ENCODE measurements at regions not wholly inside any gene's neighbourhood (a gene's known extent, or its start where the extent isn't known, plus 50 kb on each side); places are given as distances from the start of the nearest gene placed in this dataset.
"Not testable (repeated sequence)": the region's sequence is repeated elsewhere in the genome, so short reads cannot be mapped to it uniquely, and the experiment has no call there.

DNA sequence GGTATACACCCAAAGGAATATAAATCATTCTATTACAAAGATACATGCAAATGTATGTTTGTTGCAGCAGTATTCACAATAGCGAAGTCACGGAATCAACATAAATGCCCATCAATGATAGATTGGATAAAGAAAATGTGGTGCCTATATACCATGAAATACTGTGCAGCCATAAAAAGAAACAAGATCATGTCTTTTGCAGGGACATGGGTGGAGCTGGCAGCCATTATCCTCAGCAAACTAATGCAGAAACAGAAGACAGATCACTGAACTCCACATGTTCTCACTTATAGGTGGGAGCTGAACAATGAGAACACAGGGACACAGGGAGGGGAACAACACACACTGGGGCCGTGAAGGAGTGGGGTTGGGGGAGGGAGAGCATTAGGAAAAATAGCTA is 315.2 kb downstream of the CPS1 start:
- H3K4me3 ChIP-seq (ENCODE audit: control insufficient read depth in 1 of 2, extremely low read depth in 1 of 2, low read length in 1 of 2); H3K36me3 ChIP-seq (ENCODE audit: control insufficient read depth in 2 of 2, extremely low read depth in 1 of 2, insufficient read depth in 1 of 2, low read length in 1 of 2); H3K4me1 Mint-ChIP-seq; DNase-seq; H3K27ac ChIP-seq (ENCODE audit: low read length); CTCF ChIA-PET; H3K27ac Mint-ChIP-seq; POLR2A ChIA-PET; H3K27me3 ChIP-seq (replicated peaks in 1 of 2; ENCODE audit: control insufficient read depth in 2 of 2, extremely low read depth in 1 of 2, insufficient read depth in 2 of 2, low read length in 1 of 2); ATAC-seq (replicated peaks in 1 of 4); H3K4me1 ChIP-seq (ENCODE audit: control insufficient read depth in 1 of 2, extremely low read depth in 1 of 2, insufficient read depth in 2 of 2, low read length in 2 of 2); H3K9me3 ChIP-seq; H3K36me3 Mint-ChIP-seq; H3K4me3 Mint-ChIP-seq; H3K27me3 Mint-ChIP-seq: not testable (repeated sequence)
- no CpG with 5 or more reads among the region's 3 CpGs for whole genome bisulfite sequencing (ENCODE audit: insufficient coverage)
- peaks cover 8 to 28% (median 9%) of the 10 kb centered on the region in 3 donors for H3K9me3 Mint-ChIP-seq

DNA sequence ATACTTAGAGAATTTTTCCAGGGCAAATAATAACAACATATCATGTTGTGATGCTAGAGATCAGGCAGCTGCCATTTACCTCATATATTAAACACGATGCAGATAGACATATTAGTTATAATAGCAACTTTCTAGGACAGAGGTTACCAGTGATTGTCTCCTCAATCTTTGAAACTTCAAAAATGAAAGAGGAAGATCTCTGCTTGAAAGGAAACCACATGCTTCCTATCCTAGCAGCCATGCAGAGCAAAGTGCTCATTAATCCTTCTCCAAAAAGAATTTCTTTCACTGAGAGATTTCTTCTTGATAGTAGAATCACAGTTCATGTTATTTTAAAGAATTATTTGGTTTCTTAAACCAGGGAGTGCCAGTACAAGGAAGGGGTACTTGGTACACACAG is 317.2 kb downstream of the CPS1 start:
- POLR2A ChIA-PET: no interaction called here
- H3K27me3 ChIP-seq (replicated peaks in 1 of 2; ENCODE audit: control insufficient read depth in 2 of 2, extremely low read depth in 1 of 2, insufficient read depth in 2 of 2, low read length in 1 of 2): no peaks in the 10 kb centered on the region
- no CpG with 5 or more reads among the region's 1 CpG for WGBS (ENCODE audit: insufficient coverage)
- H3K36me3 ChIP-seq (ENCODE audit: control insufficient read depth in 2 of 2, extremely low read depth in 1 of 2, insufficient read depth in 1 of 2, low read length in 1 of 2): no peaks in the 10 kb centered on the region
- H3K27ac Mint-ChIP-seq: no peak overlapping the region
- CTCF ChIA-PET: interaction anchor here in 1 of 2 donors (0.7 kb wide), 1 partner anchor 14 kb away, joined by 4 read pairs; no protein-coding TSS in a partner anchor
- no peak overlapping the region for H3K27ac ChIP-seq (ENCODE audit: low read length)
- no peak for ATAC-seq (replicated peaks in 1 of 4)
- H3K4me1 ChIP-seq (ENCODE audit: control insufficient read depth in 1 of 2, extremely low read depth in 1 of 2, insufficient read depth in 2 of 2, low read length in 2 of 2): no peaks in the 10 kb centered on the region
- H3K4me3 Mint-ChIP-seq: no peak overlapping the region
- no peak overlapping the region for H3K4me3 ChIP-seq (ENCODE audit: control insufficient read depth in 1 of 2, extremely low read depth in 1 of 2, low read length in 1 of 2)
- no peak for DNase-seq
- H3K9me3 Mint-ChIP-seq: peaks cover 4 to 17% (median 5%) of the 10 kb centered on the region in 3 donors
- no peaks in the 10 kb centered on the region for H3K4me1 Mint-ChIP-seq
- no peaks in the 10 kb centered on the region for H3K9me3 ChIP-seq
- no peaks in the 10 kb centered on the region for H3K27me3 Mint-ChIP-seq
- H3K36me3 Mint-ChIP-seq: no peaks in the 10 kb centered on the region

DNA sequence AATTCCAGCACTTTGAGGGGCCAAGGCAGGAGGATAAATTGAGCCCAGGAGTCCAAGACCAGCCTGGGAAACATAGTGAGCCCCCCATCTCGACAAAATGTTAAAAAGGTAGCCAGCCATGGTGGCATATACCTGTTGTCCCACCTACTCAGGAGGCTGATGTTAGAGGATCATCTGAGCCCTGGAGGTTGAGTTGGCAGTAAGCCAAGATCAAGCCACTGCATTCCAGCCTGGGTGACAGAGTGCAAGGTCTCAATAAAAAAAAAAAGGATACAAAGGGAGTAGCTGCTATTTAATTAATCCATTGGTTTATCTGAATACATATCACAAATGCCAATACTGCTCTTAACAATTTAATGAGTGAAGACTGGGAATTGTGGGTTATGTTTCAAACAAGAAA is 327.8 kb downstream of the CPS1 start:
- H3K4me1 ChIP-seq (ENCODE audit: control insufficient read depth in 1 of 2, extremely low read depth in 1 of 2, insufficient read depth in 2 of 2, low read length in 2 of 2): no peaks in the 10 kb centered on the region
- H3K9me3 ChIP-seq: no peaks in the 10 kb centered on the region
- H3K4me1 Mint-ChIP-seq: no peaks in the 10 kb centered on the region
- no peak overlapping the region for H3K27ac ChIP-seq (ENCODE audit: low read length)
- ATAC-seq (replicated peaks in 1 of 4) (no peak), DNase-seq (no peak)
- peaks cover 0 to 15% (median 9%) of the 10 kb centered on the region in 3 donors for H3K9me3 Mint-ChIP-seq
- H3K4me3 Mint-ChIP-seq: no peak overlapping the region
- POLR2A ChIA-PET: interaction anchor here in 1 of 2 donors (0.5 kb wide), 1 partner anchor 9 kb away, joined by 3 read pairs; no protein-coding TSS in a partner anchor
- no peaks in the 10 kb centered on the region for H3K36me3 Mint-ChIP-seq
- H3K36me3 ChIP-seq (ENCODE audit: control insufficient read depth in 2 of 2, extremely low read depth in 1 of 2, insufficient read depth in 1 of 2, low read length in 1 of 2): no peaks in the 10 kb centered on the region
- no peak overlapping the region for H3K27ac Mint-ChIP-seq
- H3K27me3 Mint-ChIP-seq: no peaks in the 10 kb centered on the region
- CTCF ChIA-PET: interaction anchor here in 1 of 2 donors (0.7 kb wide), 1 partner anchor 577 kb away, joined by 3 read pairs; no protein-coding TSS in a partner anchor
- no peaks in the 10 kb centered on the region for H3K27me3 ChIP-seq (replicated peaks in 1 of 2; ENCODE audit: control insufficient read depth in 2 of 2, extremely low read depth in 1 of 2, insufficient read depth in 2 of 2, low read length in 1 of 2)
- H3K4me3 ChIP-seq (ENCODE audit: control insufficient read depth in 1 of 2, extremely low read depth in 1 of 2, low read length in 1 of 2): no peak overlapping the region
- no CpG with 5 or more reads among the region's 1 CpG for WGBS (ENCODE audit: insufficient coverage)

DNA sequence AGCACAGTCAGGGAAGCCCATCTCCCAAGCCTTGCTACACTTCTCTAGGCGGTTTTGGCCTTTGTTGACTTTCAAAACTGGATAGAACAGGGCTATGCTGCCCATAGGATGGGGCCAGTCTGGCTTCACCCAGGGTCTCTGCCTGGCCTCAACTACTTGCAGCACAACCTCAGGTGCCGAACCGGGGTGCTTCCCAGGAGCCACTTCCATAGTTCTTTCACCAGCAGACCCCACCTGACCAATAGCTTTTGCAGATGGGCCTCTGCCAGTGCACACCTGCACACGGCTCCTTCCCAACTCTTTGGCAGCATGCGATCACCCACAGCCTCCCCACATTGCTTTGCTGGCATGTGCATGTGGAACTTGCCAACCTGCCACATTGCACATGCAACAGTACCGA is 331.6 kb downstream of the CPS1 start:
- Mint-ChIP-seq H3K4me1 (no peaks in the 10 kb centered on the region), H3K9me3 (peaks cover 8 to 19% (median 9%) of the 10 kb centered on the region in 3 donors), H3K27me3 (no peaks in the 10 kb centered on the region), H3K36me3 (no peaks in the 10 kb centered on the region), H3K4me3 (no peak overlapping the region), H3K27ac (no peak overlapping the region)
- ATAC-seq (replicated peaks in 1 of 4) (no peak), DNase-seq (no peak)
- H3K4me1 ChIP-seq (ENCODE audit: control insufficient read depth in 1 of 2, extremely low read depth in 1 of 2, insufficient read depth in 2 of 2, low read length in 2 of 2): no peaks in the 10 kb centered on the region
- H3K27me3 ChIP-seq (replicated peaks in 1 of 2; ENCODE audit: control insufficient read depth in 2 of 2, extremely low read depth in 1 of 2, insufficient read depth in 2 of 2, low read length in 1 of 2): no peaks in the 10 kb centered on the region
- POLR2A ChIA-PET: no interaction called here
- 74% methylated on average over 4 of the region's 6 CpGs for WGBS (ENCODE audit: insufficient coverage)
- no peaks in the 10 kb centered on the region for H3K36me3 ChIP-seq (ENCODE audit: control insufficient read depth in 2 of 2, extremely low read depth in 1 of 2, insufficient read depth in 1 of 2, low read length in 1 of 2)
- no peak overlapping the region for H3K27ac ChIP-seq (ENCODE audit: low read length)
- CTCF ChIA-PET: interaction anchor here in 1 of 2 donors (0.5 kb wide), 1 partner anchor 15 kb away, joined by 4 read pairs; no protein-coding TSS in a partner anchor
- no peak overlapping the region for H3K4me3 ChIP-seq (ENCODE audit: control insufficient read depth in 1 of 2, extremely low read depth in 1 of 2, low read length in 1 of 2)
- H3K9me3 ChIP-seq: no peaks in the 10 kb centered on the region

DNA sequence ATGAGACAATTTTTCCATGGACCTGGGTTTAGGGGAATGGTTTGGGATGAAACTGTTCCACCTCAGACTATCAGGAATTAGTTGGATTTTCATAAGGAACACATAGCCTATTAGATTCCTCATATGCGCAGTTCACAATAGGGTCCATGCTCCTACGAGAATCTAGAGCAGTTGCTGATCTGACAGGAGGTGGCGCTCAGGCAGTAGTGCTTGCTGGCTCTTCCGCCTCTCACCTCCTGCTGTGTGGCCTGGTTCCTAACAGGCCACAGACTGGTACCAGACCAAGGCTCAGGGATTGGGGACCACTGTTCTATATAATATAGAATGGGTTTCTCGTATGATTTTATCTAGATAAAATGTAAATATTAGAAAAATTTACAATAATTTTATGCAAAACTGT is 338.7 kb downstream of the CPS1 start:
- POLR2A ChIA-PET: no interaction called here
- no peak for ATAC-seq (replicated peaks in 1 of 4)
- no peak overlapping the region for H3K27ac Mint-ChIP-seq
- no peaks in the 10 kb centered on the region for H3K27me3 ChIP-seq (replicated peaks in 1 of 2; ENCODE audit: control insufficient read depth in 2 of 2, extremely low read depth in 1 of 2, insufficient read depth in 2 of 2, low read length in 1 of 2)
- H3K27ac ChIP-seq (ENCODE audit: low read length): no peak overlapping the region
- WGBS (ENCODE audit: insufficient coverage): 89% methylated on average over 3 of the region's 5 CpGs
- CTCF ChIA-PET: no interaction called here
- no peaks in the 10 kb centered on the region for H3K4me1 Mint-ChIP-seq
- no peaks in the 10 kb centered on the region for H3K36me3 Mint-ChIP-seq
- H3K27me3 Mint-ChIP-seq: no peaks in the 10 kb centered on the region
- H3K4me3 ChIP-seq (ENCODE audit: control insufficient read depth in 1 of 2, extremely low read depth in 1 of 2, low read length in 1 of 2): no peak overlapping the region
- H3K4me1 ChIP-seq (ENCODE audit: control insufficient read depth in 1 of 2, extremely low read depth in 1 of 2, insufficient read depth in 2 of 2, low read length in 2 of 2): no peaks in the 10 kb centered on the region
- H3K9me3 ChIP-seq: no peaks in the 10 kb centered on the region
- H3K9me3 Mint-ChIP-seq: peaks cover 0 to 20% (median 14%) of the 10 kb centered on the region in 3 donors
- DNase-seq: no peak
- no peaks in the 10 kb centered on the region for H3K36me3 ChIP-seq (ENCODE audit: control insufficient read depth in 2 of 2, extremely low read depth in 1 of 2, insufficient read depth in 1 of 2, low read length in 1 of 2)
- no peak overlapping the region for H3K4me3 Mint-ChIP-seq

DNA sequence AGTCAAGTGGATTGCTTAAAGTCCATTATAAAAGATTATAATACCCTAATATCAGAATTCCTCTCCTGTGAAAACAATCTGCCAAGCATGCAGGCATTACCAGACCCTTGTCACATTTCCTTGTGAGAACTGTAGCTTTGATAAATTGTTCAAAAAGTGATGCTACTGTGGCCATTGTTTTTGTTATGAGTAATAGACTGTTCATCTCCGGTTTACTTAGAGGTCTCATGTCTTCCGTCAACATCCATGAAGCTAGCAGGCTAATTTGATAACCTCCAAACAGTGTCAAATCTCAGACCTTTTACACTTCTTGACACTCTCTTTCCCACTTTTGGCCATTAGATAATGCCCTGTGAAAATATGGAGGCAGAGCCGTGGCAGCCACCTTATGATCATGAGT is 342.7 kb downstream of the CPS1 start:
- no CpG with 5 or more reads among the region's 3 CpGs for WGBS (ENCODE audit: insufficient coverage)

DNA sequence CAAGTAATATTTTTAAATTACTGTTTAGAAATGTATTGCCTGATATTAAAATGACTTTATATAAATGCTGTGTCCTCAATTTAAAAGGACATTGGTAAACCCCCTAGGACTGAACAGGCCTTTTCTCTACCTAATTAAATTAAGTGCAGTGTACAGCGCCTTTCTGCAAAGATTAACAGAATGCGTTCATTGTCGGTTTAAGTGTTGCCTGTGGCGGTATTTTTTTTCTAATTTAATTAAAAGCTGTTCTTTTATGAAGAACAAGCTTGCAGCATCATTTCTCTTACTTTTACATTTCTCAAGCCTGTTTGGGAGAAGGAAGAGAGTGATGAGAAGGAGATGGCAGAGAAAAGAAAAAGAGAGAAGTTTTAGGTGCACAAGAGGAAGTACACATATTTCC is 344.9 kb downstream of the CPS1 start:
- peaks cover 0 to 7% (median 0%) of the 10 kb centered on the region in 3 donors for H3K9me3 Mint-ChIP-seq
- H3K36me3 ChIP-seq (ENCODE audit: control insufficient read depth in 2 of 2, extremely low read depth in 1 of 2, insufficient read depth in 1 of 2, low read length in 1 of 2): no peaks in the 10 kb centered on the region
- no peak for ATAC-seq (replicated peaks in 1 of 4)
- no peaks in the 10 kb centered on the region for H3K27me3 Mint-ChIP-seq
- WGBS (ENCODE audit: insufficient coverage): no CpG with 5 or more reads among the region's 4 CpGs
- no peaks in the 10 kb centered on the region for H3K4me1 Mint-ChIP-seq
- no peak overlapping the region for H3K27ac Mint-ChIP-seq
- no peaks in the 10 kb centered on the region for H3K36me3 Mint-ChIP-seq
- no peak for DNase-seq
- ChIA-PET CTCF (no interaction called here), POLR2A (no interaction called here)
- H3K27ac ChIP-seq (ENCODE audit: low read length): no peak overlapping the region
- no peak overlapping the region for H3K4me3 Mint-ChIP-seq
- no peaks in the 10 kb centered on the region for H3K27me3 ChIP-seq (replicated peaks in 1 of 2; ENCODE audit: control insufficient read depth in 2 of 2, extremely low read depth in 1 of 2, insufficient read depth in 2 of 2, low read length in 1 of 2)
- no peaks in the 10 kb centered on the region for H3K9me3 ChIP-seq
- no peak overlapping the region for H3K4me3 ChIP-seq (ENCODE audit: control insufficient read depth in 1 of 2, extremely low read depth in 1 of 2, low read length in 1 of 2)
- no peaks in the 10 kb centered on the region for H3K4me1 ChIP-seq (ENCODE audit: control insufficient read depth in 1 of 2, extremely low read depth in 1 of 2, insufficient read depth in 2 of 2, low read length in 2 of 2)

More for the DNA sequence above, 342.7 kb downstream of the CPS1 start:
- H3K27me3 Mint-ChIP-seq: no peaks in the 10 kb centered on the region
- Histone ChIP-seq H3K36me3 (ENCODE audit: control insufficient read depth in 2 of 2, extremely low read depth in 1 of 2, insufficient read depth in 1 of 2, low read length in 1 of 2) (no peaks in the 10 kb centered on the region), H3K4me3 (ENCODE audit: control insufficient read depth in 1 of 2, extremely low read depth in 1 of 2, low read length in 1 of 2) (no peak overlapping the region), H3K27ac (ENCODE audit: low read length) (no peak overlapping the region), H3K9me3 (no peaks in the 10 kb centered on the region), H3K4me1 (ENCODE audit: control insufficient read depth in 1 of 2, extremely low read depth in 1 of 2, insufficient read depth in 2 of 2, low read length in 2 of 2) (no peaks in the 10 kb centered on the region), H3K27me3 (replicated peaks in 1 of 2; ENCODE audit: control insufficient read depth in 2 of 2, extremely low read depth in 1 of 2, insufficient read depth in 2 of 2, low read length in 1 of 2) (no peaks in the 10 kb centered on the region)
- DNase-seq (no peak), ATAC-seq (replicated peaks in 1 of 4) (no peak)
- no peak overlapping the region for H3K27ac Mint-ChIP-seq
- no peaks in the 10 kb centered on the region for H3K36me3 Mint-ChIP-seq
- peaks cover 0 to 12% (median 4%) of the 10 kb centered on the region in 3 donors for H3K9me3 Mint-ChIP-seq
- CTCF ChIA-PET: no interaction called here
- no peak overlapping the region for H3K4me3 Mint-ChIP-seq
- POLR2A ChIA-PET: no interaction called here
- no peaks in the 10 kb centered on the region for H3K4me1 Mint-ChIP-seq
